ENCODE measurements at regions not wholly inside any gene's neighbourhood (a gene's known extent, or its start where the extent isn't known, plus 50 kb on each side); places are given as distances from the start of the nearest gene placed in this dataset.

DNA sequence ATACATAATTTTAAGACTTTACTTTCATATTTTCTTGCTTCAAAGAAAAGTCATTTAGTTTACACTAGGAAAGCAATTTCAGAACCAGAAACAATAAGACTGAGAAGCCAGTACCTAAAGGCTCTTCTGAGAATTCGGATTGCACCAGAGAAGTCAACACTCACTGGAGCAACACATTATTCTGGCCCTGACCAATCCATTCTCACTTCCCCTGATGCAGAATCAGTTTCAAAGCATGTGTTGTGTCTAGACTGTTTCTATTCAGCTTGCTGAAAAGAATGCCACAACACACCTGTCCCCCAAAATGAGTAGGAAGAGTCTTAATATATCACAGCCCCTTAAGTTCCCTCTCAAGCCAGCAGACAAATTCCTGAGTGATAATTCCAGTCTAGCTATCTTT lies 1074.3 kb upstream of the TENM4 start:
- Histone ChIP-seq H3K27ac (ENCODE audit: low read depth, low read length, severe bottlenecking) (no peak overlapping the region), H3K36me3 (ENCODE audit: control insufficient read depth, insufficient read depth, low read length) (no peaks in the 10 kb centered on the region), H3K4me1 (ENCODE audit: control insufficient read depth, insufficient read depth, low read length, poor library complexity, severe bottlenecking) (no peaks in the 10 kb centered on the region), H3K4me3 (ENCODE audit: extremely low read depth, insufficient read depth, low read length, poor library complexity, severe bottlenecking) (no peak overlapping the region), H3K9me3 (ENCODE audit: control insufficient read depth, low read length) (no peaks in the 10 kb centered on the region)
- 100% methylated on average over 1 of the region's 1 CpG; no CpG with 5 or more reads in 1 of the 2 experiments for WGBS, 2 experiments (ENCODE audit: insufficient coverage in 2 of 2)

DNA sequence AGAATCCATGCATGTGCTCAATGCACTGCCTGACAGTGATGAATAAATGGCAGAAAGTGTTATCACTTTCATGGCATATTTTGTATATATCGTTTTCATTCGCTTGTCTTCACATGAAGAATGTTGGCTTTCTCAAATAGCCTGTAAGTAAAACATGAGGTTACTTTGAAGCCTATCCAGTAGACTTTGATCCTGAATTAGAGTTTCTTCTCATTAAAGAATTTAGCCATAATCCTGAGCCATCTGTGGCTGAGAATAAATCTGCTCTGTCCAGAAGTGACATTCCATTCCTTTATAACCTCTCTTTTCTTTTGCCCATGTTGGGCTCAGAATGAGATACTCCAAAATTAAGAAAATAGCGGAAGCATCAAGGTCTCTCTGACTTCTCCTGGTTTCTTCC lies 1071.7 kb upstream of the TENM4 start:
- Histone ChIP-seq H3K4me1 (ENCODE audit: control insufficient read depth, insufficient read depth, low read length, poor library complexity, severe bottlenecking) (no peaks in the 10 kb centered on the region), H3K9me3 (ENCODE audit: control insufficient read depth, low read length) (no peaks in the 10 kb centered on the region), H3K36me3 (ENCODE audit: control insufficient read depth, insufficient read depth, low read length) (no peaks in the 10 kb centered on the region), H3K4me3 (ENCODE audit: extremely low read depth, insufficient read depth, low read length, poor library complexity, severe bottlenecking) (no peak overlapping the region), H3K27ac (ENCODE audit: low read depth, low read length, severe bottlenecking) (no peak overlapping the region)
- 100% methylated on average over 2 to 3 of the region's 3 CpGs for WGBS, 2 experiments (ENCODE audit: insufficient coverage in 2 of 2)

DNA sequence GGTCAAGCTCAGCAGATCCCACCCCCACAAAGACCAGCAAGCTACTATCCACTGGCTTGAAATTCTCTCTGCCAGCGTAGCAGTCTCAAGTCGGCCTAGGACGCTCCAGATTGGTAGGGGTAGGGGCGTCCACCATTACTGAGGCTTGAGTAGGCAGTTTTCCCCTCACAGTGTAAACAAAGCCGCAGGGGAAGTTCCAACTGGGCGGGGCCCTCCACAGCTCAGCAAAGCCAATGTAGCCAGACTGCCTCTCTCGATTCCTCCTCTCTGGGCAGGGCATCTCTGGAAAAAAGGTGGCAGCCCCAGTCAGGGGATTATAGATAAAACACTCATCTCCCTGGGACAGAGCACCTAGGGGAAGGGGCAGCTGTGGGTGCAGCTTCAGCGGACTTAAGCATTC lies 1064.9 kb upstream of the TENM4 start:
- no peaks in the 10 kb centered on the region for H3K36me3 ChIP-seq (ENCODE audit: control insufficient read depth, insufficient read depth, low read length)
- WGBS, 2 experiments (ENCODE audit: insufficient coverage in 2 of 2): 83 to 88% methylated on average over 5 to 8 of the region's 8 CpGs
- H3K4me3 ChIP-seq (ENCODE audit: extremely low read depth, insufficient read depth, low read length, poor library complexity, severe bottlenecking): no peak overlapping the region
- H3K27ac ChIP-seq (ENCODE audit: low read depth, low read length, severe bottlenecking): no peak overlapping the region
- no peaks in the 10 kb centered on the region for H3K4me1 ChIP-seq (ENCODE audit: control insufficient read depth, insufficient read depth, low read length, poor library complexity, severe bottlenecking)
- H3K9me3 ChIP-seq (ENCODE audit: control insufficient read depth, low read length): no peaks in the 10 kb centered on the region

- no CpG with 5 or more reads among the region's 1 CpG for WGBS, 2 experiments (ENCODE audit: insufficient coverage in 2 of 2)
- H3K4me1 ChIP-seq (ENCODE audit: control insufficient read depth, insufficient read depth, low read length, poor library complexity, severe bottlenecking): no peaks in the 10 kb centered on the region
- H3K27ac ChIP-seq (ENCODE audit: low read depth, low read length, severe bottlenecking): no peak overlapping the region
- no peak overlapping the region for H3K4me3 ChIP-seq (ENCODE audit: extremely low read depth, insufficient read depth, low read length, poor library complexity, severe bottlenecking)
- no peaks in the 10 kb centered on the region for H3K36me3 ChIP-seq (ENCODE audit: control insufficient read depth, insufficient read depth, low read length)
- no peaks in the 10 kb centered on the region for H3K9me3 ChIP-seq (ENCODE audit: control insufficient read depth, low read length)
Measured at GRCh38 chr11:80503990-80504389, 1063.2 kb upstream of the TENM4 start.

DNA sequence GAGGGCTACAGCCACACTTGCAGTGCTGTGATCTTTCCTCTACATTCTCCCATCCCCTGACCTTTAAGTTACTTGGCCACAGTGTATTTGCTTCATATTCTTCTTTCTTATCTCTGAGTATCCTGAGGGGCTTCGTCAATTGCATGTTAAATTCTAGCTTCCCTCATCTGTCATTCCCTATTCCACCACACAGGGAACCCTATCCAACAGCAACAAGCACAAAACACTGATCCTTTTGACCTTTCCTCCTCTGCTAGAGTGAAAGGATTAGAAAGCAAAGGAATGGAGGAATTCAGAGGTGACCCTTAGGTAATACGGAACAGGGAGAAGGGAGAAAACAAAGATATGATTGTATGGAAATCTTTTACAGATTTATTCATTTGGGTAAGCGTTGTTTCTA lies 1061.7 kb upstream of the TENM4 start:
- H3K36me3 ChIP-seq (ENCODE audit: control insufficient read depth, insufficient read depth, low read length): no peaks in the 10 kb centered on the region
- H3K4me3 ChIP-seq (ENCODE audit: extremely low read depth, insufficient read depth, low read length, poor library complexity, severe bottlenecking): no peak overlapping the region
- H3K9me3 ChIP-seq (ENCODE audit: control insufficient read depth, low read length): no peaks in the 10 kb centered on the region
- no peak overlapping the region for H3K27ac ChIP-seq (ENCODE audit: low read depth, low read length, severe bottlenecking)
- H3K4me1 ChIP-seq (ENCODE audit: control insufficient read depth, insufficient read depth, low read length, poor library complexity, severe bottlenecking): no peaks in the 10 kb centered on the region
- 61 to 86% methylated on average over 1 to 3 of the region's 3 CpGs for WGBS, 2 experiments (ENCODE audit: insufficient coverage in 2 of 2)

- no peaks in the 10 kb centered on the region for H3K36me3 ChIP-seq (ENCODE audit: control insufficient read depth, insufficient read depth, low read length)
- H3K9me3 ChIP-seq (ENCODE audit: control insufficient read depth, low read length): peaks cover 5% of the 10 kb centered on the region
- H3K27ac ChIP-seq (ENCODE audit: low read depth, low read length, severe bottlenecking): no peak overlapping the region
- no peaks in the 10 kb centered on the region for H3K4me1 ChIP-seq (ENCODE audit: control insufficient read depth, insufficient read depth, low read length, poor library complexity, severe bottlenecking)
- no peak overlapping the region for H3K4me3 ChIP-seq (ENCODE audit: extremely low read depth, insufficient read depth, low read length, poor library complexity, severe bottlenecking)
Measured at GRCh38 chr11:80495116-80495515, 1054.3 kb upstream of the TENM4 start.

GRCh38 chr11:80487952-80488351 lies 1047.1 kb upstream of the TENM4 start:
- H3K4me3 ChIP-seq (ENCODE audit: extremely low read depth, insufficient read depth, low read length, poor library complexity, severe bottlenecking): no peak overlapping the region
- no peaks in the 10 kb centered on the region for H3K4me1 ChIP-seq (ENCODE audit: control insufficient read depth, insufficient read depth, low read length, poor library complexity, severe bottlenecking)
- no peaks in the 10 kb centered on the region for H3K9me3 ChIP-seq (ENCODE audit: control insufficient read depth, low read length)

DNA sequence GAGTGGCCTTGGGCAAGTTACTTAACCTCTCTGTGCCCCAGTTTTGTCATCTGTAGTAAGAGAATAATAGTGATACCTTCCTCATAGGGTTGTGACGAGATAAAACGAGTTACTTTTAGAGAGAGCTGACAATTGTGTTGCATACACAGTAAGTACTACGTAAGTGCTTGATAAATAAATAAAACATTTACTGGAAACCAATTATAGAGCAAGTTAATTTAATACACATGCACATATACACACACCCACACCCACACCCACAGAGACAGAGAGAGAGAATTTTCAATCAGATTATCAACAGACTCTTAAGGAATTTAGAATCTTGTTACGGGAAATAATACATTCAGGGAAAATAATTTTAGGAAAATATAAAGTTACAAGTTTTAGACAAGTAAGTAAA lies 1045.8 kb upstream of the TENM4 start:
- no CpG with 5 or more reads among the region's 4 CpGs for WGBS, 2 experiments (ENCODE audit: insufficient coverage in 2 of 2)
- Histone ChIP-seq H3K4me1 (ENCODE audit: control insufficient read depth, insufficient read depth, low read length, poor library complexity, severe bottlenecking) (no peaks in the 10 kb centered on the region), H3K36me3 (ENCODE audit: control insufficient read depth, insufficient read depth, low read length) (no peaks in the 10 kb centered on the region), H3K27ac (ENCODE audit: low read depth, low read length, severe bottlenecking) (no peak overlapping the region), H3K9me3 (ENCODE audit: control insufficient read depth, low read length) (no peaks in the 10 kb centered on the region), H3K4me3 (ENCODE audit: extremely low read depth, insufficient read depth, low read length, poor library complexity, severe bottlenecking) (no peak overlapping the region)

More at GRCh38 chr11:80487952-80488351, 1047.1 kb upstream of the TENM4 start:
- H3K36me3 ChIP-seq (ENCODE audit: control insufficient read depth, insufficient read depth, low read length): no peaks in the 10 kb centered on the region
- H3K27ac ChIP-seq (ENCODE audit: low read depth, low read length, severe bottlenecking): no peak overlapping the region

- Histone ChIP-seq H3K4me3 (ENCODE audit: extremely low read depth, insufficient read depth, low read length, poor library complexity, severe bottlenecking) (no peak overlapping the region), H3K36me3 (ENCODE audit: control insufficient read depth, insufficient read depth, low read length) (no peaks in the 10 kb centered on the region), H3K4me1 (ENCODE audit: control insufficient read depth, insufficient read depth, low read length, poor library complexity, severe bottlenecking) (no peaks in the 10 kb centered on the region), H3K27ac (ENCODE audit: low read depth, low read length, severe bottlenecking) (no peak overlapping the region), H3K9me3 (ENCODE audit: control insufficient read depth, low read length) (no peaks in the 10 kb centered on the region)
- WGBS, 2 experiments (ENCODE audit: insufficient coverage in 2 of 2): no CpG with 5 or more reads among the region's 2 CpGs
Measured at GRCh38 chr11:80477178-80477577, 1036.3 kb upstream of the TENM4 start.

GRCh38 chr11:80473562-80473961 lies 1032.7 kb upstream of the TENM4 start:
- Histone ChIP-seq H3K4me1 (ENCODE audit: control insufficient read depth, insufficient read depth, low read length, poor library complexity, severe bottlenecking) (no peaks in the 10 kb centered on the region), H3K36me3 (ENCODE audit: control insufficient read depth, insufficient read depth, low read length) (no peaks in the 10 kb centered on the region), H3K9me3 (ENCODE audit: control insufficient read depth, low read length) (no peaks in the 10 kb centered on the region), H3K4me3 (ENCODE audit: extremely low read depth, insufficient read depth, low read length, poor library complexity, severe bottlenecking) (no peak overlapping the region), H3K27ac (ENCODE audit: low read depth, low read length, severe bottlenecking) (no peak overlapping the region)
- 86 to 91% methylated on average over 3 of the region's 3 CpGs for WGBS, 2 experiments (ENCODE audit: insufficient coverage in 2 of 2)

DNA sequence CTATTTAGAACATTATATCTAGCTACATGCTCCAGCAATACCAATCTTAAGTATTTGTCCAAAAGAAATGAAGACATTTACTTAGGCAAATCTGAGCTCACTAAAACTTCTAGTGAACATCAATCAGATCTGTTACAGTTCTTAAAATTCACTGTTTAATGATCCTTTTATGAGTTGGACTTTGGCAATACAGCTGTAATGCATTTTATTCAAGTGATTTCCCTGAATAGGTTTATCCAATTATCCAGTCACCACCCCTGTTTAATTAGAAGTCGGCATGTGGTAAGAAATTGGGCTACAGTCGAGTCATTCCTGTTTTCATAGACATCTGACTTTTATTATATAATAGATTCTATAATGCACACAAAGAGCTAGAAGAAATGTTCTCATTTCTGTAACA lies 1029.0 kb upstream of the TENM4 start:
- Histone ChIP-seq H3K36me3 (ENCODE audit: control insufficient read depth, insufficient read depth, low read length) (no peaks in the 10 kb centered on the region), H3K4me1 (ENCODE audit: control insufficient read depth, insufficient read depth, low read length, poor library complexity, severe bottlenecking) (no peaks in the 10 kb centered on the region), H3K27ac (ENCODE audit: low read depth, low read length, severe bottlenecking) (no peak overlapping the region), H3K9me3 (ENCODE audit: control insufficient read depth, low read length) (peaks cover 4% of the 10 kb centered on the region), H3K4me3 (ENCODE audit: extremely low read depth, insufficient read depth, low read length, poor library complexity, severe bottlenecking) (no peak overlapping the region)
- WGBS, 2 experiments (ENCODE audit: insufficient coverage in 2 of 2): no CpG with 5 or more reads among the region's 2 CpGs

DNA sequence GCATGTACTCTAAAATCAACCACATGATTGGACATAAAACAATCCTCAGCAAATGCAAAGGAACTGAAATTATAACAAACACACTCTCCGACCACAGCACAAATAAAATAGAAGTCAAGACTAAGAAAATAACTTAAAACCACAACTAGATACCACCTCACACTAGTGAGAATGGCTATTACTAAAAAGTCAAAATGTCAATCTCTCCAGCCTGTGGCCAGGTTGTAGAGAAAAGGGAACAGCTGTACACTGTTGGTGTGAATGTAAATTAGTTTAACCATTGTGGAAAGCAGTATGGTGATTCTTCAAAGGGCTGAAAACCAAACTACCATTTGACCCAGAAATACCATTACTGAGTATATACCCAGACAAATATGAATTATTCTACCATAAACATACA lies 1025.7 kb upstream of the TENM4 start:
- H3K36me3 ChIP-seq (ENCODE audit: control insufficient read depth, insufficient read depth, low read length): no peaks in the 10 kb centered on the region
- no CpG with 5 or more reads among the region's 1 CpG for WGBS, 2 experiments (ENCODE audit: insufficient coverage in 2 of 2)
- no peak overlapping the region for H3K27ac ChIP-seq (ENCODE audit: low read depth, low read length, severe bottlenecking)
- no peak overlapping the region for H3K4me3 ChIP-seq (ENCODE audit: extremely low read depth, insufficient read depth, low read length, poor library complexity, severe bottlenecking)
- H3K9me3 ChIP-seq (ENCODE audit: control insufficient read depth, low read length): peaks cover 4% of the 10 kb centered on the region
- no peaks in the 10 kb centered on the region for H3K4me1 ChIP-seq (ENCODE audit: control insufficient read depth, insufficient read depth, low read length, poor library complexity, severe bottlenecking)

All from mesodermal cell (in vitro differentiated cells).